Spleen (tissue), 11 donors: ENCODE measurements at regions not wholly inside any gene's neighbourhood (a gene's known extent, or its start where the extent isn't known, plus 50 kb on each side); places are given as distances from the start of the nearest gene placed in this dataset.

Source experiments
- DNase-seq: peaks from one replicate; pipeline ENCODE4 v3.0.0-alpha.2; 2020
- H3K27ac ChIP-seq, 8 donors: fragments of 200-600 bp; sonication (generic) in 7 of 8; 1 replicate in 4 of 8; 2 replicates in 4 of 8; pipeline versions ENCODE4 v1.5.0 to v1.8.0; 2016 to 2021; ENCODE audit warnings: inconsistent platforms in 4 of 8, mild to moderate bottlenecking in 4 of 8, moderate library complexity in 1 of 8
- H3K27me3 ChIP-seq, 7 donors: fragments of 200-600 bp; sonication (generic) in 6 of 7; replicated peaks in 1 of 7; 1 replicate in 4 of 7; 2 replicates in 3 of 7; pipeline versions ENCODE4 v1.5.0 to v1.8.0; 2016 to 2021; ENCODE audit warnings: inconsistent platforms in 3 of 7, mild to moderate bottlenecking in 1 of 7
- H3K36me3 ChIP-seq, 6 donors: fragments of 200-600 bp; sonication (generic) in 5 of 6; 1 replicate in 4 of 6; 2 replicates in 2 of 6; pipeline versions ENCODE4 v1.5.0 to v1.8.0; 2016 to 2021; ENCODE audit warnings: inconsistent platforms in 2 of 6
- H3K4me1 ChIP-seq, 6 donors: fragments of 200-600 bp; sonication (generic) in 5 of 6; 1 replicate in 3 of 6; 2 replicates in 3 of 6; pipeline versions ENCODE4 v1.5.0 to v1.8.0; 2016 to 2021; ENCODE audit warnings: inconsistent platforms in 3 of 6
- H3K4me3 ChIP-seq, 8 donors: fragments of 200-600 bp; sonication (generic) in 7 of 8; 1 replicate in 4 of 8; 2 replicates in 4 of 8; pipeline versions ENCODE4 v1.5.0 to v1.8.0; 2016 to 2021; ENCODE audit warnings: inconsistent platforms in 4 of 8, mild to moderate bottlenecking in 4 of 8, moderate library complexity in 2 of 8
- H3K9me3 ChIP-seq, 8 donors: fragments of 200-600 bp; sonication (generic) in 7 of 8; 1 replicate in 4 of 8; 2 replicates in 4 of 8; pipeline versions ENCODE4 v1.5.0 to v1.8.0; 2016 to 2021; ENCODE audit warnings: inconsistent platforms in 4 of 8
- CTCF ChIP-seq, 11 experiments: fragments of 200-600 bp in 7 of 11; fragments of 450-650 bp in 4 of 11; sonication (generic) in 4 of 11; IDR thresholded peaks in 8 of 11; conservative IDR thresholded peaks in 3 of 11; 1 replicate in 7 of 11; 2 replicates in 4 of 11; pipeline versions ENCODE4 v1.4.0 to v1.8.0; 2016 to 2021; ENCODE audit warnings: antibody characterized with exemption in 11 of 11, inconsistent platforms in 4 of 11, mild to moderate bottlenecking in 1 of 11
- POLR2A ChIP-seq, 3 donors: fragments of 450-650 bp; IDR thresholded peaks; one replicate each; pipeline ENCODE4 v1.5.1; 2017; ENCODE audit warnings: antibody characterized with exemption in 3 of 3, mild to moderate bottlenecking in 1 of 3
- POLR2AphosphoS5 ChIP-seq, 3 donors: sonication (generic); formaldehyde crosslinking; IDR thresholded peaks; one replicate each; pipeline ENCODE4 v1.5.1; 2017; ENCODE audit warnings: antibody characterized with exemption in 3 of 3
- WGBS, 5 donors: extraction: QIAGEN DNeasy Blood & Tissue Kit in 3 of 5; methylation state at CpG; one replicate each; pipeline versions ENCODE4 v1.1.5 to v1.1.7; 2013 to 2018; 5-methylcytosine and 5-hydroxymethylcytosine counted together
- intact Hi-C: fragments of 100-400 bp; cut with DNase I; formaldehyde crosslinking; loops from one replicate; pipeline ENCODE4 v1.15.0; 2023; ENCODE audit warnings: low total_unique reads
- donor health status: healthy with polysubstance abuse.
- donor health status: DM: no; HTN: no; CAD: no; lungs with moderate emphysema.
- donor health status: DM: no; HTN: no; CAD: no.
- donor health status: Bipolar disorder and iron deficiency.
- donor health status: healthy.
- donor health status: DM: no; HTN: no; CAD: no.
- donor health status: DM: yes; HTN: yes; CAD: no.

DNA sequence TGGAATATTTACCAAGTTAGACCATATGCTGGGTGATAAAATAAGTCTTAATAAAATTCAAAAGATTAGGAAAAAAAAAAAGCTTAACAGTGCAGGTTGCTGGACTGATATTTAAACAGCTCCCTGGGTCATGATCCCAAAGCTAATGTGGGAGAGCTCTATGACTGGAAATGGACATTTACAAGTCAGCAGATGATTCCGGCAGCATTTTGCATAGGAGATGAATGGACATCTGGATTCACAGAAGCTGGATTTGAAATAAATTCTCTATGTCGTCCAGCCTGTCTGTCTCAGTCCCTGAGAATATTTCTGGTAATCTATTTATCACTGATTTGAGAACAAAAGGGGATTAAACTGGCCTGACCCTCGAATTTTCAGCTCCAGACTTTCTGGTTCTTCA is 52.3 kb upstream of the KLHL25 start:
- TF ChIP-seq POLR2AphosphoS5 (IDR thresholded peaks at IDR 0.05) (no peak), POLR2A (IDR thresholded peaks at IDR 0.05) (no peak), CTCF (IDR thresholded peaks at IDR 0.05 in 8 of 11, conservative IDR thresholded peaks at IDR 0.05 in 3 of 11) (no peak)

DNA sequence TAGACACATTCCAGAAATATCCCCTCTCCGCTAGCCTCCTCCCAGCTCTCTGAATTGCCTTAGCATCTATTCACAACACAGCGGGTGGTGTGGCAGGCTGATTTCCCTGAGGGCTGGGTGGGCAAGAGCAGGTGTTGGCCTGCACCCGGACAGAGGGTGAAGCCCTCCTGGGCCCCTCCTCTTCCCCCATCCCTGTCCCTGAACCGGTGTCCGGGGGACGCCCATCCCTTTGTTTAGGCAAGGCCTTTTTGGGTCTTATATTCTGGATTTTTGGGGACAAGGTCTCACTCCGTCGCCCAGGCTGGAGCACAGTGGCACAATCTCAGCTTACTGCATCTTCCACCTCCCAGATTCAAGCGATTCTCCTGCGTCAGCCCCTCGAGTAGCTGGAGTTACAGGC is 55.2 kb upstream of the KLHL25 start:
- TF ChIP-seq POLR2A (IDR thresholded peaks at IDR 0.05) = no peak
- DNase-seq = no peak
- no peaks in the 10 kb centered on the region for H3K36me3 ChIP-seq

More for the DNA sequence above, 52.3 kb upstream of the KLHL25 start:
- H3K27ac ChIP-seq = no peak overlapping the region
- H3K9me3 ChIP-seq = no peaks in the 10 kb centered on the region
- no peaks in the 10 kb centered on the region for H3K4me1 ChIP-seq
- no peak for DNase-seq
- no peaks in the 10 kb centered on the region for H3K36me3 ChIP-seq
- intact Hi-C loops = no loop called here
- H3K4me3 ChIP-seq = no peak overlapping the region
- WGBS, 5 donors = 49 to 66% (median 65%) methylated on average over 3 of the region's 3 CpGs
- peaks cover 0 to 36% (median 0%) of the 10 kb centered on the region in 7 donors for H3K27me3 ChIP-seq

DNA sequence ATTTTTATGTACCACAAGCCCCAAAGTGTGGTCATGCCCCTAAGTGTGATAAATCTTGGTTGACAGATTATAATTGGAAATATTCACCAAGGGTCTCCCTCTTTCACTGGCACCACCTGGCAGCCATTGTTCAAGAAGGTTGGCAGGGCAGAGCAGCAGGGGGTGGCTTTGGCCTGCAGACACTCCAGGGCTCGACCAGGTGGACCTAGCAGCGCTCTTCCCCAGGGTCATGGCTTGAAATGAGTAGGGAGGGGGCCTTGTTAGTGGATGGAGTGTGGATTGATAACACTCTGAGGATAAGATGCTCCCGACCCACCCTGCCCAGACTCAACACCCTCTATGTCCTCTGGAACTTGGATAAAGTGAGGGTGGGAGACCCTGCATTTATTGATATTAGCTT is 58.2 kb upstream of the KLHL25 start:
- WGBS, 5 donors = 70 to 82% (median 80%) methylated on average over 3 of the region's 3 CpGs
- TF ChIP-seq POLR2A (IDR thresholded peaks at IDR 0.05) = no peak
- no peak for TF ChIP-seq POLR2AphosphoS5 (IDR thresholded peaks at IDR 0.05)
- no peak for TF ChIP-seq CTCF (IDR thresholded peaks at IDR 0.05 in 8 of 11, conservative IDR thresholded peaks at IDR 0.05 in 3 of 11)
- Histone ChIP-seq H3K4me3 (no peak overlapping the region), H3K36me3 (no peaks in the 10 kb centered on the region), H3K9me3 (no peaks in the 10 kb centered on the region), H3K27ac (no peak overlapping the region), H3K4me1 (peaks cover 0 to 5% (median 0%) of the 10 kb centered on the region in 6 donors), H3K27me3 (peaks cover 0 to 59% (median 8%) of the 10 kb centered on the region in 7 donors)
- DNase-seq = no peak
- intact Hi-C loops = no loop called here

More for the DNA sequence above, 55.2 kb upstream of the KLHL25 start:
- no peak overlapping the region for H3K4me3 ChIP-seq
- H3K9me3 ChIP-seq = no peaks in the 10 kb centered on the region
- no peak overlapping the region for H3K27ac ChIP-seq
- intact Hi-C loops = no loop called here
- 87 to 95% (median 94%) methylated on average over 11 of the region's 11 CpGs for WGBS, 5 donors
- H3K27me3 ChIP-seq = peaks cover 0 to 38% (median 0%) of the 10 kb centered on the region in 7 donors
- peaks cover 0 to 5% (median 0%) of the 10 kb centered on the region in 6 donors for H3K4me1 ChIP-seq

- Histone ChIP-seq H3K36me3 (no peaks in the 10 kb centered on the region), H3K4me3 (no peak overlapping the region), H3K27me3 (peaks cover 0 to 62% (median 14%) of the 10 kb centered on the region in 7 donors), H3K9me3 (no peaks in the 10 kb centered on the region), H3K4me1 (peaks cover 0 to 10% (median 6%) of the 10 kb centered on the region in 6 donors), H3K27ac (no peak overlapping the region)
- TF ChIP-seq CTCF (IDR thresholded peaks at IDR 0.05 in 8 of 11, conservative IDR thresholded peaks at IDR 0.05 in 3 of 11) = peak; percentile 71 to 90 (median 83)
- no peak for TF ChIP-seq POLR2AphosphoS5 (IDR thresholded peaks at IDR 0.05)
- 48 to 51% (median 49%) methylated on average over 11 of the region's 11 CpGs for WGBS, 5 donors
- intact Hi-C loops = no loop called here
- DNase-seq = no peak
These were observed 59.8 kb upstream of the KLHL25 start for GRCh38 chr15:85854345-85855097.
